SK-N-MC (cell line): ENCODE measurements at regions not wholly inside any gene's neighbourhood (a gene's known extent, or its start where the extent isn't known, plus 50 kb on each side); places are given as distances from the start of the nearest gene placed in this dataset.

Experiments used
- EZH2 ChIP-seq: fragments of 200-600 bp; sonication (generic); IDR thresholded peaks from one replicate; pipeline ENCODE4 v1.6.1; 2017; ENCODE audit warnings: antibody characterized with exemption
- FOXP2 ChIP-seq: optimal IDR thresholded peaks from 2 replicates; pipeline ENCODE3; 2011; ENCODE audit warnings: mild to moderate bottlenecking, moderate library complexity; ENCODE audit not compliant: insufficient read depth; ENCODE audit errors: extremely low read length, control extremely low read depth
- POLR2AphosphoS5 ChIP-seq: IDR thresholded peaks from 2 replicates; pipeline ENCODE4 v1.6.1; 2012; ENCODE audit warnings: mild to moderate bottlenecking, low read depth, low read length, borderline replicate concordance

DNA sequence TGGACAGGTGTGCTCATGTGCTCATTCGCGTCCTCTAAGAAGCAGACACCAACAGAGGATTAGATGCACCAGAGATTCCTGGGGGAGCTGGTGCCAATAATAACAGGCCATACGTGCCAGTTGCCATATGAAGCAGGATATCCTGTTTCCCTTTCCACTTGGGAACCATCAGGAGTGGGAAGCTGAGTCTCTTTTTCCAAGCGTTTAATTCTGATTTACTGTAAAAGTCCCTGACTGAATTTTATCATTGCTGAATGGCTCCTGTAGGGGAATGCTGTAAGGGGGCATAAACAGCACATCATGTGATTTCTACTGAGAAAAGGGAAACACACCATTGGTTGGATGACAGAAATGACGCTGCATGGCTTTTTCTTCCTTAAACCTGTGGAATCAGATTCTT, 113.3 kb downstream of the IRF8 start:
- TF ChIP-seq POLR2AphosphoS5 (no peak), EZH2 (no peak), FOXP2 (no peak)
